GM12873 (cell line): ENCODE measurements at regions not wholly inside any gene's neighbourhood (a gene's known extent, or its start where the extent isn't known, plus 50 kb on each side); places are given as distances from the start of the nearest gene placed in this dataset.

Experiments used
- CTCF ChIP-seq: IDR thresholded peaks from 2 replicates; pipeline ENCODE4 v1.5.1; 2012; ENCODE audit warnings: low read depth, mild to moderate bottlenecking, moderate library complexity, low read length, control low read depth; ENCODE audit not compliant: insufficient read depth; ENCODE audit errors: missing control alignments

DNA sequence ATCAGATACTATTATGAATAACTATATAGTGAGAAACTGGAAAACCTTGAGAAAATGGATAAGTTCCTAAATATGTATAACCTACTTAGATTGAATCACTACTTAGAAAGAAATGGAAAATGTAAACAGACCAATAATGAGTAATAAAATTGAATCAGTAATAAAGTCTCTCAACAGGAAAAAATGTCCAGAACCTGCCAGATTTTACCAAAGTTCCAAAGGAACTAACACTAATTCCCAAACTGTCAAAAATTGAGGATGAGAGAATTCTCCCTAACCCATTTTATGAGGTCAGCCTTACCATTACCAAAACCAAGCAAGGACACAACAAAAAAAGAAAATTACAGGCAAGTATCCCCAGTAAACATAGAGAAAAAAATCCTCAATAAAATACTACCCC, 272.0 kb downstream of the RPAP3 start:
- no peak for TF ChIP-seq CTCF

DNA sequence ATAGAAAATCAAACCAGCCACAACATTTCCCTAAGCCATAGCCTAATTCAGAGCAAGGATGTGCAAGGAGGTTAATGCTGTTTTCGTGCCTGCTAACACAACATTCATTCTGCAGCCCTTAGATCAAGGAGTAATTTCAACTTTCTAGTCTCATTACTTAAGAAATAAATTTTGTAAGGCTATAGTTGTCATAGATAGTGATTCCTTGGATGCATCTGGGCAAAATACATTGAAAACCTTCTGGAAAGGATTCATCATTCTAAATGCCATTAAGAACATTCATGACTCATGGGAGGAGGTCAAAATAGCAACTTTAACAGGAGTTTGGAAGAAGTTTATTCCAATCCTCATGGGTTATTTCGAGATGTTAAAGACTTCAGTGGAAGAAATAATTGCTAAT, 283.2 kb downstream of the RPAP3 start:
- no peak for TF ChIP-seq CTCF

- no peak for TF ChIP-seq CTCF
Observed at GRCh38 chr12:47419497-47419896, 286.3 kb downstream of the RPAP3 start.

DNA sequence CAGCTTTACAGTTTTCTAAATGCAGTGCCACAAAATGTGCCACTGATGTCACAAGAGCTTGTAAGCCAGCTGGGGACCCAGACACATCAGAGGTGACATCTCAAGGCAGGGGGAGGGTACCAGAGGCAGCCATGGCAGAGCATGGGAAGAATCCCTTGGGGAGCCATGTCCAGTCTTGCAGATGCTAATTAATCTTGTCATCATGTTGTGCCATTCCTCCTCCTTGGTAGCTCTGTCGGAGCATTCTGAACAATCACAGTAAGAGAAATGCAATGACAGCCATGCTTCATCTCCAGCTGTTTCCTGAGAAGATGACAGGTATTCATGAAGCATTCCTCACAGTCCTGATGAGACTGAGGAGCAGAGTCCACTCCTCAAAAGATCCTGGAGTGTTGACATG, 287.9 kb downstream of the RPAP3 start:
- TF ChIP-seq CTCF: no peak

DNA sequence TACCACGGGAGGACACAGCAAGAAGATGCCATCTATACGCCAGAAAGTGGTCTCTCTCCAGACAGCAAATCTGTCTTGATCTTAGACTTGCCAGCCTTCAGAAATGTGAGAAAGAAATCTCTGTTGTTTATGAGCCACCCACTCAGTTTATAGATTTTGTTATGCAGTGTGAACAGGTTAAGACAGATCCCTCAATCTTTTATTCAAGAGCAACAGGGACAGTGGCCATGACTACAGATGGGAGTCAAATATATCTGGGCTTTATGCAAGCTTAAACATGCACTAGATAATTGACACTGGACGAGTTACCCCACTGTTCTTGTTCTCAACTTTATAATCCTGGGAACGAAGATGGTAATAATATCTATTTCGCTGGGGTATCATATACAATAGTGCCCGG, 288.7 kb downstream of the RPAP3 start:
- TF ChIP-seq CTCF: no peak

- no peak for TF ChIP-seq CTCF
Observed at GRCh38 chr12:47415054-47415453, 290.8 kb downstream of the RPAP3 start.

DNA sequence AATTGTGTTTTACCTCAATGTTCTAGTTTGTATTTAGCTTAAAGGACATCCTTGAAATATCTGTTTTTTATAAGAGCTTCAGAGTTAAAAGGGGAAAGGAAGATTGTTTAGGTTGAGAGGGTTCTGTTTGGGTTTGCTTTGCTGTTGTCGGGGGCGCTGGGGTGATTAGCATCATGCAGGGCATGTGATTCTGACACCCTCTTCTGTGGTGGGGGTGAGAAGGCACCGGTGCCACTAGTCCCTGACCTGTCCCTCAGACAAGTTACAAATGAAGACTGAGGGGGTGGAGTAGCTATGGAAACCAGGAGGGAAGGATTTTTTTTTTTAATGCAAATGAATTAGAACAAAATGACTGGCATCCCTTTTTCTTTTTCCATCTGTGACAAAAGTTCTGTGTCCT, 291.3 kb downstream of the RPAP3 start:
- TF ChIP-seq CTCF: no peak

- TF ChIP-seq CTCF: no peak
Observed at GRCh38 chr12:47413806-47414205, 292.0 kb downstream of the RPAP3 start.
